ENCODE measurements at regions not wholly inside any gene's neighbourhood (a gene's known extent, or its start where the extent isn't known, plus 50 kb on each side); places are given as distances from the start of the nearest gene placed in this dataset.

GRCh38 chr3:156604642-156605144 is 49.8 kb upstream of the SSR3 start:
- TF ChIP-seq, protein P1, sequence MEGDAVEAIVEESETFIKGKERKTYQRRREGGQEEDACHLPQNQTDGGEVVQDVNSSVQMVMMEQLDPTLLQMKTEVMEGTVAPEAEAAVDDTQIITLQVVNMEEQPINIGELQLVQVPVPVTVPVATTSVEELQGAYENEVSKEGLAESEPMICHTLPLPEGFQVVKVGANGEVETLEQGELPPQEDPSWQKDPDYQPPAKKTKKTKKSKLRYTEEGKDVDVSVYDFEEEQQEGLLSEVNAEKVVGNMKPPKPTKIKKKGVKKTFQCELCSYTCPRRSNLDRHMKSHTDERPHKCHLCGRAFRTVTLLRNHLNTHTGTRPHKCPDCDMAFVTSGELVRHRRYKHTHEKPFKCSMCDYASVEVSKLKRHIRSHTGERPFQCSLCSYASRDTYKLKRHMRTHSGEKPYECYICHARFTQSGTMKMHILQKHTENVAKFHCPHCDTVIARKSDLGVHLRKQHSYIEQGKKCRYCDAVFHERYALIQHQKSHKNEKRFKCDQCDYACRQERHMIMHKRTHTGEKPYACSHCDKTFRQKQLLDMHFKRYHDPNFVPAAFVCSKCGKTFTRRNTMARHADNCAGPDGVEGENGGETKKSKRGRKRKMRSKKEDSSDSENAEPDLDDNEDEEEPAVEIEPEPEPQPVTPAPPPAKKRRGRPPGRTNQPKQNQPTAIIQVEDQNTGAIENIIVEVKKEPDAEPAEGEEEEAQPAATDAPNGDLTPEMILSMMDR (IDR thresholded peaks at IDR 0.05) = no peak
- TF ChIP-seq POLR2A (IDR thresholded peaks at IDR 0.05) = no peak
